Muscle layer of colon (tissue), 2 donors: ENCODE measurements at regions not wholly inside any gene's neighbourhood (a gene's known extent, or its start where the extent isn't known, plus 50 kb on each side); places are given as distances from the start of the nearest gene placed in this dataset.

Experiments used
- H3K27ac ChIP-seq: one replicate; pipeline ENCODE4 v1.7.0; 2013; ENCODE audit warnings: low read depth, mild to moderate bottlenecking, low read length, moderate library complexity
- H3K27me3 ChIP-seq, 2 donors: one replicate each; pipeline ENCODE4 v1.7.0; 2013; ENCODE audit warnings: low read length in 2 of 2, mild to moderate bottlenecking in 2 of 2; ENCODE audit not compliant: insufficient read depth in 2 of 2, control insufficient read depth in 1 of 2
- H3K36me3 ChIP-seq: one replicate; pipeline ENCODE4 v1.7.0; 2013; ENCODE audit warnings: mild to moderate bottlenecking, low read length; ENCODE audit not compliant: insufficient read depth
- H3K4me1 ChIP-seq: one replicate; pipeline ENCODE4 v1.7.0; 2013; ENCODE audit warnings: mild to moderate bottlenecking, low read length; ENCODE audit not compliant: insufficient read depth
- H3K4me3 ChIP-seq, 2 donors: one replicate each; pipeline ENCODE4 v1.7.0; 2013; ENCODE audit warnings: low read length in 2 of 2, low read depth in 1 of 2, mild to moderate bottlenecking in 1 of 2, moderate library complexity in 1 of 2
- H3K9ac ChIP-seq: one replicate; pipeline ENCODE4 v1.7.0; 2013; ENCODE audit warnings: low read length
- H3K9me3 ChIP-seq: one replicate; pipeline ENCODE4 v1.7.0; 2013; ENCODE audit warnings: mild to moderate bottlenecking, low read length
- donor health status: abdominal sarcoma.
- donor health status: Adenocarcinoma of cecum.

DNA sequence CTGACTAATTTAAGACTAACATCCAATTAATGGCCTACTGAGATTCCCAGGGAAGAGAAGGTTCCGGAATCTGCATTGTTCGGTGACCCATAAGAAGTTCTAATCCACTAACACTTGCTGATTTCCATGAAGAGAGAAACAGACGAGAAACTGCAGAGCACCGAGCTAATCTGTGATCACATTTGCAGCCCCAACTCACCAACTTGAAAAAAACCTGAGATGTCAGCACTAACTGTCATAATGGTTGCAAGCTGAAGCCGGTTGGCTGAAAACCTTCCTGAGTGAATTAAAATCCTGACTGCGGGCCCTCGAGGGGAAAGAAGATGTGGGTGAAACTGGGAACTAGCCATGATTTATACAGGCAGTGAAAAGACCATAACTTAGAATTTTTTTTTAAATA lies 204.8 kb upstream of the IGF1R start:
- no peaks in the 10 kb centered on the region for H3K9me3 ChIP-seq
- peaks cover 4% of the 10 kb centered on the region for H3K4me1 ChIP-seq
- H3K36me3 ChIP-seq, result no peaks in the 10 kb centered on the region
- H3K9ac ChIP-seq, result no peak overlapping the region
- no peak overlapping the region for H3K4me3 ChIP-seq
- no peak overlapping the region for H3K27ac ChIP-seq
- H3K27me3 ChIP-seq, result no peaks in the 10 kb centered on the region

DNA sequence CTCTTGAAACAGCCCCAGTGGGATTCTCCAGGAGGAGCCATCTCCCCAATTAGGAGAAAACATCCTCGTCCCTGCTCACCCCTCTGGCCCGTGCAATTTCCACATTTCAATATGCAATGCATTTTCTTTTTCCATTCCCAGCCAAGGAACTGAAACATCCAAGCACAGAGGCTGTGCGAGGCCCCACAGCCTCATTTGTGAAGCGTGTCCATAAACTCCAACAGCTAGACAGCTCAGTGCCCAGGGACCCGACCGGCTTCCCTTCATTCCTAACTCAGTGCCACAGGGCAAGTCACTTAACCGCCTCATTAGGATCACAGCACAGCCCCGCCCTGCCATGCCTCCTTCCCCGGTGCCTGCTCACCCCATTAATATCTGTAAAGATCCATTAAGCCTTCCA lies 204.2 kb upstream of the IGF1R start:
- Histone ChIP-seq H3K4me3 (no peak overlapping the region), H3K27me3 (no peaks in the 10 kb centered on the region), H3K9me3 (no peaks in the 10 kb centered on the region), H3K36me3 (no peaks in the 10 kb centered on the region), H3K27ac (no peak overlapping the region), H3K9ac (no peak overlapping the region), H3K4me1 (peaks cover 4% of the 10 kb centered on the region)

DNA sequence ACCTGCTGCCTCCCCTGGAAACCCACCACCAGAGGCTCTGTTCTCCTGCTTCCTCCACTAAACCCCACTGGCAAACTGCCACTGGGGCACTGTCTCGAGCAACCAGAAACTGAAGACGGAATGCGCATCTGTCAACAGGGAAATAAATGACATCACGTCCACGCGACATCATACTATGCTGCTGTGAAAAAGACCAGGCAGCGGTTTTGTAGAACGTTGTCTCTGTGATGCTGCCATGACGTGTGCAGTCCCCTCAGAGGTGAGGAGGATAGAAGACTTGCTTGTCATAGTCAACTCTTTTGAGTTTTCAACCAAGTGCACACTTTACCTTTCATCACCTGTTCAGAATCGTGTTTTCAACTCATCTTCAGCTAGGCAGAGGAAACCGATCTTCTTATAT lies 203.0 kb upstream of the IGF1R start:
- no peaks in the 10 kb centered on the region for H3K36me3 ChIP-seq
- no peaks in the 10 kb centered on the region for H3K27me3 ChIP-seq
- H3K9ac ChIP-seq, result no peak overlapping the region
- no peak overlapping the region for H3K4me3 ChIP-seq
- no peak overlapping the region for H3K27ac ChIP-seq
- no peaks in the 10 kb centered on the region for H3K9me3 ChIP-seq
- H3K4me1 ChIP-seq, result peaks cover 4% of the 10 kb centered on the region

DNA sequence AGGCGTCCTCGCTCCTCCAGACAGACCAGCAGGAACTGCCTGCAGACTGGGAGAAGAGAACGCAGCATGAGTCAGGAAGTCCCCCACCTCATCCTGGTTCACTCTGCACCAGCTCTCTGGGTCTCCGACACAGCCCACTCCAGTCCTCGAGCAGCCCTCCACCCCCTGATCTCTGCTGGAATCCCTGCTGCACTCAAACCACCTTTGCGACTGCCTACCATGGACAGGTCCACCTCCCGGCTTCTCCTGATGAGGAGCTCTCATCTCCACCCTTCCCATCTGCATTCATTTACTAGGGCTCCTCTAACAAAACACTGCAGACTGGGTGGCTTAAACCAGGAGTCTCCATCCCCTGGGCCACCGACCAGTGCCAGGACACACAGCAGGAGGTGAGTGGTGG lies 202.3 kb upstream of the IGF1R start:
- Histone ChIP-seq H3K9me3 (no peaks in the 10 kb centered on the region), H3K4me3 (no peak overlapping the region), H3K36me3 (no peaks in the 10 kb centered on the region), H3K27me3 (no peaks in the 10 kb centered on the region), H3K9ac (no peak overlapping the region), H3K27ac (no peak overlapping the region), H3K4me1 (peaks cover 4% of the 10 kb centered on the region)

DNA sequence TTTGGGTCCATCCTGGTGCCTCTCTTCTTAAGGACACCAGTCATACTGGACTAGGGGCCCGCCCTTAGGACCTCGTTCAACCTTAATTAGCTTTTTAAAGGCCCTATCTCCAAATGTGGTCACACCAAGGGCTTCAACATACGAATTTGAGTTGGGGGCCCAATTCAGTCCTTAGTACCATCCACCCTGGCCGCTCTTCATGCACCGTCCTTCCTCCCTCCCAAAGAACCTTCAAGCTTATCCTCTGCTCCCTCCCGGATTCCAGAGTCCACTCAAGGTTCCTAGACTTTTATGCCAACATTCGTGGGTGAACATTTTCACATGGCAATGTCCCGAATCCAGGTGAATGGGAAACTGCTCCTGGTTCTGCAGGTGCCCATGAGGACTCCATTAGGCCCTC lies 201.3 kb upstream of the IGF1R start:
- Histone ChIP-seq H3K9me3 (no peaks in the 10 kb centered on the region), H3K36me3 (no peaks in the 10 kb centered on the region), H3K27ac (no peak overlapping the region), H3K27me3 (no peaks in the 10 kb centered on the region), H3K4me3 (no peak overlapping the region), H3K4me1 (peaks cover 4% of the 10 kb centered on the region), H3K9ac (no peak overlapping the region)

DNA sequence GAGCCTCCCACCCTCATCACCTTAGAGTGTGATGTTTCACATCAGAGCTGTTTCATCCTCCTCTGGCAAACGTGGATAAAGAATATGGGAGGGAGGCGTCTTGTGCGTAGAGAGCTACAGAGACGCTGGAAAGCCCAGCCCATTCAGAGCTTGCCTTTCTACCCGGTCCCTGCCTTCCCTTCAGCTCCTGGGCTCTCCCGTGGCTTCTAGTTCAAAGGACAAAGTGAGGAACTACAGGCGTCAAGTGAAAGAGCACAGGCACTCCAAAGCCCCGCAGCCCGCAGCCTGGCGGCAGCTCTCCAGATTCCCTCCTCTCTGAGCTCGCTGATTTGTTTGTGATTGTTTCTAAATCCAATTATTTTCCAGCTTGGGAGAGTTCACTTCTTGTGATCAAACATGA lies 197.1 kb upstream of the IGF1R start:
- no peak overlapping the region for H3K9ac ChIP-seq
- H3K36me3 ChIP-seq, result no peaks in the 10 kb centered on the region
- H3K4me3 ChIP-seq, result no peak overlapping the region
- H3K27me3 ChIP-seq, result no peaks in the 10 kb centered on the region
- H3K9me3 ChIP-seq, result no peaks in the 10 kb centered on the region
- H3K27ac ChIP-seq, result no peak overlapping the region
- H3K4me1 ChIP-seq, result no peaks in the 10 kb centered on the region

DNA sequence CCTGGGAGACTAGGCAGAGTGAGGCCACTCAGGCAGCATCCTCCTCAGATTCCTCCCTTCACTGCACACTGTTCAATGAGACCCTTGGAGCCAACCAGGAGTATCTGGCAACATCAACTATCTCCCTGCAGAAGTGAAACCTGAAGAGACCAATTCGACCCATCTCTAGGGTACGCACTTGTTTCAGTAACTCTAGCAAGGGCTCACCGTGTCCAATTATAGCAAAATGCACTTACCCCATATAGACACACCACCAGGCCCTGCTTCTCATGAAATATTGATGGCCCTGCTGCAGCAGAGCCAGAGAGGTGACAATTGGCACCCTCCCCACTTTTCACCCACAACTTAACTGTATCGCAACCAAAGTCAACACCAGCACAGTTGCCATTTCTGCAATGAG lies 196.1 kb upstream of the IGF1R start:
- Histone ChIP-seq H3K36me3 (no peaks in the 10 kb centered on the region), H3K4me1 (no peaks in the 10 kb centered on the region), H3K9ac (no peak overlapping the region), H3K4me3 (no peak overlapping the region), H3K27ac (no peak overlapping the region), H3K27me3 (no peaks in the 10 kb centered on the region), H3K9me3 (no peaks in the 10 kb centered on the region)

DNA sequence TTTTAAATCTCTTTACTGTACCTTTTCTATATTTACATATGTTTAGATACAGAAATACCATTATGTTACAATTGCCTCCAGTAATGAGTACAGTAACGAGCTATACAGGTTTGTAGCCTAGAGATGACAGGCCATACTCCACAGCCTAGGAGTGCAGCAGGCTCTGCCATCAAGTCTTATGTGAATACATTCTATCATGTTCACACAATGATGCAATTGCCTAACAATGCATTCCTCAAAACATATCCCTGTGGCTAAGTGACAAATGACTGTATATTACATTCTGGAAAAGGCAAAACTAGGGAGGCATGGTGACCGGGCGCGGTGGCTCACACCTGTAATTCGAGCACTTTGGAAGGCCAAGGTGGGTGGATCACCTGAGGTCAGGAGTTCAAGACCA lies 192.4 kb upstream of the IGF1R start:
- H3K27me3 ChIP-seq, result no peaks in the 10 kb centered on the region
- H3K9me3 ChIP-seq, result no peaks in the 10 kb centered on the region
- H3K36me3 ChIP-seq, result no peaks in the 10 kb centered on the region
- no peaks in the 10 kb centered on the region for H3K4me1 ChIP-seq
- H3K27ac ChIP-seq, result no peak overlapping the region
- no peak overlapping the region for H3K4me3 ChIP-seq
- no peak overlapping the region for H3K9ac ChIP-seq

DNA sequence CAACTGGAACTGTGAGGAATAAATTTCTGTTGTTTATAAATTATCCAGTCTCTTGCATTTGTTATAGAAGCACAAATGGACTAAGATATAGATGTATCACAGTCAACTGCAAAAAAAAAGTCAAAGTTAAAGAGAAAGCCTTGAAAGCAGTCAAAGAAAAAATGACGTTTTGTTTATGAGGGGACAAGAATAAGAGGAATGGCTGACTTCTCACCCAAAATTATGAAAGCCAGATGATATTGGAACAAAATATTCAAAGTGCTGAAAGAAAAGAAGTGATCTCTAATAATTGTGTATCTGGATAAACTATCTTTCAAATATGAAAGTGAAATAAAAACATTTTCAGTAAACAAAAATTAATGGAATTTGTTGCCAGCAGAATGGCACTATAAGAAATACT lies 171.8 kb upstream of the IGF1R start:
- no peaks in the 10 kb centered on the region for H3K27me3 ChIP-seq
- no peak overlapping the region for H3K9ac ChIP-seq
- H3K36me3 ChIP-seq, result no peaks in the 10 kb centered on the region
- no peaks in the 10 kb centered on the region for H3K4me1 ChIP-seq
- H3K27ac ChIP-seq, result no peak overlapping the region
- no peaks in the 10 kb centered on the region for H3K9me3 ChIP-seq
- H3K4me3 ChIP-seq, result no peak overlapping the region

DNA sequence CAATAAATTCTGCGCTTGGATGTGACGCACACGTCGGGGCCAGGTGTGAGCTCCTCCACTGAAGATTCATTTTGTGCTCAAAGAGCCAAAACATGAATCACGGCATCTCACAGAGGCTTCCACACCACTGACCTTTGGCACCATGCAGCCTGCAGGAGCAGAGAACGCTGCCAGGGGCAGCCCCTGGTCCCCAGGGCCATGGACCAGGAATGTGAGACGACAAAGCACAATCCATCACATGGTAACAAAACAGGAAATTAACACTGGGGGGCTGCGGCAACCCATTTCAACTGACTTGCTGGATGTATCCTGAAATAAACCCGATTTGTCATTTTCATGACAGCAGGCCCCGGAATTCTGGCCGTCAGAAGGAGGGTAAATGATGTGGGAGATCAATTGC lies 167.5 kb upstream of the IGF1R start:
- no peaks in the 10 kb centered on the region for H3K9me3 ChIP-seq
- no peaks in the 10 kb centered on the region for H3K4me1 ChIP-seq
- no peak overlapping the region for H3K4me3 ChIP-seq
- no peak overlapping the region for H3K9ac ChIP-seq
- H3K27ac ChIP-seq, result no peak overlapping the region
- H3K36me3 ChIP-seq, result no peaks in the 10 kb centered on the region
- no peaks in the 10 kb centered on the region for H3K27me3 ChIP-seq

DNA sequence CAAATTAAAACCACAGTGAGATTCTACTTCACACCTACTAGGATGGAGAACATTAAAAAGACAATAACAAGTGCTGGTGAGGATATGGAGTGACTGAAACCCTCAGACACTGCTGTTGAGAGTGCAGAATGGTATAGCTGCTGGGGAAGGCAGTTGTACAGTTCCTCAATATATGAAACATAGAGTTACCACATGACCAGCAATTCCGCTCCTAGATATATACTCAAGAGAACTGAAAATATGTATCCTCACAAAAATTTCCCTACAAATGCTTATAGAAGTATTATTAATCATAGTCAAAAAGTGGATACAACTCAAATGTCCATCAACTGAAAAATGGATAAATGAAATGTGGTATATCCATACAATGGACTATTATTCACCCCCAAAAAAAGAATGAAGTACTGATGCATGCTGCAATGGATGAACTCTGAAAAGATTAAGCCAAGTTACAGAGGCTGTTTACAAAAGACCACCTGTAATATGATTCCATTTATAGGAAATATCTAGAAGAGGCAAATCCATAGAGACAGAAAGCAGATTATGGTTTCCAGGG lies 164.7 kb upstream of the IGF1R start:
- Histone ChIP-seq H3K9ac (no peak overlapping the region), H3K36me3 (no peaks in the 10 kb centered on the region), H3K9me3 (no peaks in the 10 kb centered on the region), H3K27ac (no peak overlapping the region), H3K4me3 (no peak overlapping the region), H3K27me3 (no peaks in the 10 kb centered on the region), H3K4me1 (no peaks in the 10 kb centered on the region)

DNA sequence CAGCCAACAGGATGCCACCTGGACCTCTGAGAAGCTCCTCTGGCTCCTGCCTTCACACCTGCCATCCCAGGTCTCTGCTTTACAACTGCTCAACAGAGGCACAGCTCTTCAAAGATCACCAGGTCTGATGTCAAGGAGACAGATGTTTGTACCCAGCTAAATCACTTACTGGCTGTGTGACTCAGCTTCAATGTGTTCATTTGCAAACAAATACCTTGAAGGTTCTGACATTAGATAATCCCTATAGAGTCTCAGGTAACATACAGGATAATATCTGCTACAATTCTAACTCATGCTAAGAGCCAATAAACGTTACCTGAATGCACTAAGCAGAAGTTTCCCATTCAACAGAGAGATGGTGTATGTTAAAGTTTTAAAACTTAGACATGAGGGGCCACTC lies 163.4 kb upstream of the IGF1R start:
- no peak overlapping the region for H3K9ac ChIP-seq

More for the DNA sequence above, 163.4 kb upstream of the IGF1R start:
- no peaks in the 10 kb centered on the region for H3K9me3 ChIP-seq
- H3K4me3 ChIP-seq, result no peak overlapping the region
- no peak overlapping the region for H3K27ac ChIP-seq
- no peaks in the 10 kb centered on the region for H3K4me1 ChIP-seq
- no peaks in the 10 kb centered on the region for H3K36me3 ChIP-seq
- H3K27me3 ChIP-seq, result no peaks in the 10 kb centered on the region
